K562 (cell line): ENCODE measurements at regions not wholly inside any gene's neighbourhood (a gene's known extent, or its start where the extent isn't known, plus 50 kb on each side); places are given as distances from the start of the nearest gene placed in this dataset.

Experiments
- ATAC-seq: fragments of 200-7000 bp; cut with Tn5 transposase; 3 replicates; pipeline ENCODE4 v1.9.1; 2020; ENCODE audit warnings: moderate library complexity
- BruUV-seq: library from RNA; stranded (reverse); fragments of 400-500 nt; replicated peaks from 2 replicates; lab custom pipeline; 2021; lab: Mats Ljungman, UMichigan
- CTCF ChIA-PET: fragments of 300-600 bp; formaldehyde crosslinking; extraction: SDS; loops from one replicate; lab custom pipeline; 2021; ENCODE audit warnings: low intra/inter-chr PET ratio; lab: Yijun Ruan, JAX
- POLR2A ChIA-PET: fragments of 300-600, 350-650 bp; sonication (Branson Sonifier 250); formaldehyde crosslinking; extraction: SDS; loops from one replicate; lab custom pipeline; 2021; ENCODE audit warnings: antibody characterized with exemption, inconsistent platforms; lab: Yijun Ruan, JAX
- DNase-seq, 4 experiments: peaks; one replicate each; pipeline versions ENCODE4 v3.0.0 to v3.0.0-alpha.2; 2011 to 2018; ENCODE audit warnings: low spot score in 3 of 4, mixed read lengths in 3 of 4; ENCODE audit errors: extremely low read depth in 1 of 4
- FAIRE-seq: peaks from 2 replicates; lab custom pipeline; 2011; peaks lifted over from hg19 to GRCh38; lab: Jason Lieb, UNC
- H2AFZ ChIP-seq: 2 replicates; pipeline ENCODE4 v1.6.0; 2011; ENCODE audit warnings: low read depth, low read length, control low read depth, inconsistent platforms
- H3K27ac ChIP-seq: fragments of 200-600 bp; 3 replicates; pipeline ENCODE4 v1.8.0; 2011; ENCODE audit warnings: low read depth, mild to moderate bottlenecking, control low read depth, inconsistent platforms, low read length, moderate library complexity, mixed read lengths; ENCODE audit errors: extremely low read depth
- H3K27me3 ChIP-seq, 2 experiments: fragments of 300-600 bp in 1 of 2; 2 replicates in 1 of 2; 3 replicates in 1 of 2; pipeline versions ENCODE4 v1.6.0 to v1.8.0; 2011; ENCODE audit warnings: inconsistent platforms in 2 of 2, low read length in 2 of 2, mild to moderate bottlenecking in 1 of 2, mixed read lengths in 1 of 2, moderate library complexity in 1 of 2; ENCODE audit not compliant: control insufficient read depth in 2 of 2, insufficient read depth in 2 of 2
- H3K36me3 ChIP-seq: fragments of 300-600 bp; 3 replicates; pipeline ENCODE4 v1.8.0; 2011; ENCODE audit warnings: mild to moderate bottlenecking, low read length, inconsistent platforms; ENCODE audit not compliant: control insufficient read depth, insufficient read depth
- H3K4me1 ChIP-seq, 2 experiments: fragments of 200-600 bp in 1 of 2; replicated peaks in 1 of 2; 2 replicates in 1 of 2; 3 replicates in 1 of 2; pipeline versions ENCODE4 v1.5.1 to v1.8.0; 2011; ENCODE audit warnings: inconsistent platforms in 2 of 2, low read length in 2 of 2, mild to moderate bottlenecking in 1 of 2, mixed read lengths in 1 of 2, moderate library complexity in 1 of 2; ENCODE audit not compliant: control insufficient read depth in 2 of 2, insufficient read depth in 2 of 2
- H3K4me2 ChIP-seq: 2 replicates; pipeline ENCODE4 v1.6.1; 2011; ENCODE audit warnings: low read length, control low read depth, inconsistent platforms, mixed read lengths; ENCODE audit not compliant: insufficient read depth
- H3K4me3 ChIP-seq: fragments of 200-600 bp; sonication (generic), shearing (Covaris generic); 2 replicates; pipeline ENCODE4 v1.5.1; 2016; ENCODE audit warnings: control low read depth, inconsistent platforms
- H3K79me2 ChIP-seq: fragments of 200-600 bp; 3 replicates; pipeline ENCODE4 v1.8.0; 2011; ENCODE audit warnings: low read length, inconsistent platforms; ENCODE audit not compliant: control insufficient read depth, insufficient read depth
- H3K9ac ChIP-seq, 2 experiments: 2 replicates each; pipeline versions ENCODE4 v1.6.0 to v1.6.1; 2011; ENCODE audit warnings: low read depth in 2 of 2, low read length in 2 of 2, control low read depth in 1 of 2, inconsistent platforms in 1 of 2, mild to moderate bottlenecking in 1 of 2, mixed read lengths in 1 of 2; ENCODE audit not compliant: insufficient read depth in 1 of 2
- H3K9me1 ChIP-seq: one replicate; pipeline ENCODE4 v1.6.0; 2011; ENCODE audit warnings: inconsistent platforms, mild to moderate bottlenecking, low read length, moderate library complexity; ENCODE audit not compliant: control insufficient read depth, insufficient read depth
- H3K9me3 ChIP-seq: replicated peaks from 2 replicates; pipeline ENCODE4 v1.5.1; 2011; ENCODE audit warnings: low read depth, low read length, inconsistent platforms; ENCODE audit not compliant: control insufficient read depth, insufficient read depth
- H4K20me1 ChIP-seq: replicated peaks from 2 replicates; pipeline ENCODE4 v1.6.1; 2011; ENCODE audit warnings: low read length, inconsistent platforms, mixed read lengths; ENCODE audit not compliant: control insufficient read depth, insufficient read depth
- ARID1B ChIP-seq: fragments of 450-650 bp; IDR thresholded peaks from 2 replicates; pipeline ENCODE4 v1.6.1; 2016; ENCODE audit warnings: antibody characterized with exemption, mild to moderate bottlenecking, inconsistent platforms
- BCOR ChIP-seq: fragments of 450-650 bp; IDR thresholded peaks from 2 replicates; pipeline ENCODE4 v1.6.1; 2016
- CTBP1 ChIP-seq: fragments of 450-650 bp; IDR thresholded peaks from 2 replicates; pipeline ENCODE4 v1.6.1; 2016; ENCODE audit warnings: borderline replicate concordance
- DMBX1 ChIP-seq: fragments of 250-450 bp; sonication (Bioruptor Pico); IDR thresholded peaks from 2 replicates; pipeline ENCODE4 v1.8.0; 2022; ENCODE audit warnings: inconsistent platforms, mild to moderate bottlenecking, moderate library complexity, borderline replicate concordance
- ELF2 ChIP-seq: fragments of 250-450 bp; sonication (Bioruptor Pico); IDR thresholded peaks from 2 replicates; pipeline ENCODE4 v1.5.0; 2021; ENCODE audit warnings: mild to moderate bottlenecking
- EP300 ChIP-seq: IDR thresholded peaks from 2 replicates; pipeline ENCODE4 v1.6.1; 2012; ENCODE audit warnings: low read length, improper control_type of control experiment
- JUNB ChIP-seq: fragments of 450-650 bp; formaldehyde crosslinking; conservative IDR thresholded peaks from 2 replicates; pipeline ENCODE4 v1.4.0; 2020; ENCODE audit warnings: mild to moderate bottlenecking
- KLF13 ChIP-seq: fragments of 450-650 bp; IDR thresholded peaks from 2 replicates; pipeline ENCODE4 v1.6.1; 2016; ENCODE audit warnings: missing genetic modification characterization, low read depth, mild to moderate bottlenecking, missing compliant biosample characterization, moderate library complexity, borderline replicate concordance
- LARP7 ChIP-seq: fragments of 450-650 bp; IDR thresholded peaks from 2 replicates; pipeline ENCODE4 v1.6.1; 2016
- MTF1 ChIP-seq: fragments of 250-450 bp; sonication (Bioruptor Pico); IDR thresholded peaks from 2 replicates; pipeline ENCODE4 v1.9.0; 2021; ENCODE audit warnings: moderate library complexity, mild to moderate bottlenecking, inconsistent platforms, borderline replicate concordance
- SRF ChIP-seq, 2 experiments: fragments of 250-450, 450-650 bp in 1 of 2; sonication (Bioruptor Pico) in 1 of 2; sonication (generic) in 1 of 2; formaldehyde crosslinking; IDR thresholded peaks; 2 replicates each; pipeline versions ENCODE4 v1.5.0 to v1.5.1; 2020 to 2022; ENCODE audit warnings: mild to moderate bottlenecking in 1 of 2, missing genetic modification reagents in 1 of 2
- TEAD1 ChIP-seq, 2 experiments: fragments of 450-650 bp in 1 of 2; sonication (generic) in 1 of 2; formaldehyde crosslinking; IDR thresholded peaks; 2 replicates each; pipeline versions ENCODE4 v1.4.0 to v1.8.0; 2020 to 2022; ENCODE audit warnings: mild to moderate bottlenecking in 2 of 2, missing genetic modification reagents in 1 of 2
- TRIM28 ChIP-seq: fragments of 450-650 bp; IDR thresholded peaks from 2 replicates; pipeline ENCODE4 v1.6.1; 2017
- ZNF253 ChIP-seq: fragments of 250-450 bp; sonication (Bioruptor Pico); conservative IDR thresholded peaks from 2 replicates; pipeline ENCODE4 v1.6.1; 2021; ENCODE audit warnings: mild to moderate bottlenecking
- ZNF584 ChIP-seq: fragments of 200-800 bp; sonication (Bioruptor generic); IDR thresholded peaks from 2 replicates; pipeline ENCODE4 v1.6.1; 2016; ENCODE audit warnings: low read depth, mild to moderate bottlenecking, missing genetic modification characterization, missing compliant biosample characterization
- ZNF668 ChIP-seq: fragments of 250-450 bp; sonication (Bioruptor Pico); IDR thresholded peaks from 2 replicates; pipeline ENCODE4 v1.8.0; 2022; ENCODE audit warnings: mild to moderate bottlenecking, inconsistent platforms
- ZNF79 ChIP-seq: fragments of 250-450 bp; sonication (Bioruptor Pico); IDR thresholded peaks from 2 replicates; pipeline ENCODE4 v1.4.0; 2020; ENCODE audit warnings: low read depth, mild to moderate bottlenecking, moderate library complexity
- WGBS: fragments of 100-300 bp; shearing (Covaris generic); methylation state at CpG from one replicate; pipeline ENCODE4 v1.1.6; 2016; ENCODE audit warnings: low coverage, mixed read lengths; ENCODE audit not compliant: insufficient coverage; ENCODE audit errors: missing lambda C conversion rate; 5-methylcytosine and 5-hydroxymethylcytosine counted together
- in situ Hi-C: fragments of 300-500 bp; cut with MboI; formaldehyde crosslinking; loops from 4 replicates; pipeline ENCODE4 v1.15.0; 2018; ENCODE audit warnings: inconsistent platforms, mixed read lengths
- intact Hi-C: fragments of 100-400 bp; cut with micrococcal nuclease; formaldehyde crosslinking; loops from 2 replicates; pipeline ENCODE4 v1.14.2; 2022
- TF ChIP-seq, protein P1 (sequence below): IDR thresholded peaks from 2 replicates; pipeline ENCODE4 v1.6.1; 2016; ENCODE audit warnings: missing genetic modification characterization, missing compliant biosample characterization
- TF ChIP-seq, protein P2 (sequence below): sonication (generic); formaldehyde crosslinking; IDR thresholded peaks from 2 replicates; pipeline ENCODE4 v1.8.0; 2022; ENCODE audit warnings: missing genetic modification reagents, mild to moderate bottlenecking, borderline replicate concordance

DNA sequence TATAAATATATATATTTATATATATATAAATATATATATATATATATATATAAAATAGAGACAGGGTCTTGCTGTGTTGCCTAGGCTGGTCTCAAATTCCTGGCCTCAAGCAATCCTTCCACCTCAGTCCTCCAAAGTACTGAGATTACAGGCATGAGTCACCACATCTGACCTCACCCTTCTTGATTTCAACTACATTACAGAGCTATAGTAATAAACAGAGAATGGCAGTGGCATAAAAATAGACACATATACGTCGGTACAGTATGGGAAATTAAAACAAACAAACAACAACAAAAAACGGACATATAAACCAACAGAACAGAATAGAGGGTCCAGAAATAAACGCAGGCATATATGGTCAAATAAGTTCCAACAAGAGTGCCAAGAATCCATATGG lies 77.6 kb upstream of the PPP1R3A start (continued):
- TF ChIP-seq BCOR, result no peak
- TF ChIP-seq, protein P1, sequence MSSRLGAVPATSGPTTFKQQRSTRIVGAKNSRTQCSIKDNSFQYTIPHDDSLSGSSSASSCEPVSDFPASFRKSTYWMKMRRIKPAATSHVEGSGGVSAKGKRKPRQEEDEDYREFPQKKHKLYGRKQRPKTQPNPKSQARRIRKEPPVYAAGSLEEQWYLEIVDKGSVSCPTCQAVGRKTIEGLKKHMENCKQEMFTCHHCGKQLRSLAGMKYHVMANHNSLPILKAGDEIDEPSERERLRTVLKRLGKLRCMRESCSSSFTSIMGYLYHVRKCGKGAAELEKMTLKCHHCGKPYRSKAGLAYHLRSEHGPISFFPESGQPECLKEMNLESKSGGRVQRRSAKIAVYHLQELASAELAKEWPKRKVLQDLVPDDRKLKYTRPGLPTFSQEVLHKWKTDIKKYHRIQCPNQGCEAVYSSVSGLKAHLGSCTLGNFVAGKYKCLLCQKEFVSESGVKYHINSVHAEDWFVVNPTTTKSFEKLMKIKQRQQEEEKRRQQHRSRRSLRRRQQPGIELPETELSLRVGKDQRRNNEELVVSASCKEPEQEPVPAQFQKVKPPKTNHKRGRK (tag), result no peak
- TF ChIP-seq ZNF668 (CRISPR knock-in tag), result no peak
- TF ChIP-seq, protein P2, sequence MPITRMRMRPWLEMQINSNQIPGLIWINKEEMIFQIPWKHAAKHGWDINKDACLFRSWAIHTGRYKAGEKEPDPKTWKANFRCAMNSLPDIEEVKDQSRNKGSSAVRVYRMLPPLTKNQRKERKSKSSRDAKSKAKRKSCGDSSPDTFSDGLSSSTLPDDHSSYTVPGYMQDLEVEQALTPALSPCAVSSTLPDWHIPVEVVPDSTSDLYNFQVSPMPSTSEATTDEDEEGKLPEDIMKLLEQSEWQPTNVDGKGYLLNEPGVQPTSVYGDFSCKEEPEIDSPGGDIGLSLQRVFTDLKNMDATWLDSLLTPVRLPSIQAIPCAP (CRISPR knock-in tag), result no peak
- no peak for TF ChIP-seq LARP7
- TF ChIP-seq CTBP1, result no peak
- TF ChIP-seq, all 486 proteins: peak for 0

- H3K4me1 ChIP-seq, result no peaks in the 10 kb centered on the region
- 2% methylated on average over 2 of the region's 2 CpGs for WGBS
- H4K20me1 ChIP-seq, result no peaks in the 10 kb centered on the region
- ChIA-PET POLR2A (no interaction called here), CTCF (no interaction called here)
- no peak for ATAC-seq
- no peak overlapping the region for H3K4me3 ChIP-seq
- no peaks in the 10 kb centered on the region for H3K79me2 ChIP-seq
- H3K27ac ChIP-seq, result no peak overlapping the region
- BruUV-seq, result no TSS peak
- FAIRE-seq, result no peak
- H3K36me3 ChIP-seq, result no peaks in the 10 kb centered on the region
- DNase-seq, result no peak
- no peaks in the 10 kb centered on the region for H3K27me3 ChIP-seq
- no peak overlapping the region for H3K4me2 ChIP-seq
- H2AFZ ChIP-seq, result no peak overlapping the region
- H3K9me3 ChIP-seq, result peaks cover 4% of the 10 kb centered on the region
- no peak overlapping the region for H3K9ac ChIP-seq
- no peaks in the 10 kb centered on the region for H3K9me1 ChIP-seq
- intact Hi-C loops, result no loop called here
- in situ Hi-C loops, result no loop called here
- no peak for TF ChIP-seq KLF13
- TF ChIP-seq ARID1B, result no peak
- TF ChIP-seq ZNF584 (CRISPR knock-in tag), result no peak
- no peak for TF ChIP-seq ZNF253 (CRISPR knock-in tag)
- TF ChIP-seq TEAD1 (CRISPR knock-in tag; IDR thresholded peaks at IDR 0.05), result no peak
- TF ChIP-seq SRF (CRISPR knock-in tag; IDR thresholded peaks at IDR 0.05), result no peak
- TF ChIP-seq EP300, result no peak
- no peak for TF ChIP-seq TRIM28
- TF ChIP-seq JUNB (CRISPR knock-in tag), result no peak
- no peak for TF ChIP-seq ZNF79
- TF ChIP-seq ELF2, result no peak
- TF ChIP-seq DMBX1 (CRISPR knock-in tag), result no peak
- TF ChIP-seq MTF1, result no peak
These were observed 67.4 kb upstream of the PPP1R3A start for GRCh38 chr7:113986216-113986615.
